Stimulated activated CD8-positive, alpha-beta memory T cell treated with anti-CD3 and anti-CD28 coated beads, Interleukin-4, amount 100 ng/mL, for 48 hours (primary cell): ENCODE measurements at regions not wholly inside any gene's neighbourhood (a gene's known extent, or its start where the extent isn't known, plus 50 kb on each side); places are given as distances from the start of the nearest gene placed in this dataset.

Experiments
- DNase-seq: peaks from one replicate; pipeline ENCODE4 v3.0.0-alpha.2; 2020

- no peak for DNase-seq
Observed at GRCh38 chr13:73997964-73998363, 136.2 kb downstream of the KLF12 start.

GRCh38 chr13:73996569-73996968, 137.6 kb downstream of the KLF12 start:
- no peak for DNase-seq

GRCh38 chr13:73995736-73996135, 138.5 kb downstream of the KLF12 start:
- DNase-seq = no peak

GRCh38 chr13:73993661-73994060, 140.5 kb downstream of the KLF12 start:
- DNase-seq = no peak

- DNase-seq = no peak
Observed at GRCh38 chr13:73991884-73992283, 142.3 kb downstream of the KLF12 start.

GRCh38 chr13:73991384-73991783, 142.8 kb downstream of the KLF12 start:
- no peak for DNase-seq

- DNase-seq = no peak
Observed at GRCh38 chr13:73989244-73989843, 144.9 kb downstream of the KLF12 start.

GRCh38 chr13:73988461-73988860, 145.7 kb downstream of the KLF12 start:
- DNase-seq = no peak

- DNase-seq = no peak
Observed at GRCh38 chr13:73987618-73988017, 146.6 kb downstream of the KLF12 start.

GRCh38 chr13:73985783-73986182, 148.4 kb downstream of the KLF12 start:
- DNase-seq = no peak

- peak; percentile 77 for DNase-seq
Observed at GRCh38 chr13:73984949-73985691, 149.1 kb downstream of the KLF12 start.

GRCh38 chr13:73984201-73984600, 150.0 kb downstream of the KLF12 start:
- DNase-seq = no peak

- DNase-seq = no peak
Observed at GRCh38 chr13:73983109-73983508, 151.1 kb downstream of the KLF12 start.

- no peak for DNase-seq
Observed at GRCh38 chr13:73981595-73981994, 152.6 kb downstream of the KLF12 start.

- no peak for DNase-seq
Observed at GRCh38 chr13:73975767-73976166, 158.4 kb downstream of the KLF12 start.

GRCh38 chr13:73974051-73974450, 160.2 kb downstream of the KLF12 start:
- no peak for DNase-seq

- DNase-seq = no peak
Observed at GRCh38 chr13:73973156-73973555, 161.0 kb downstream of the KLF12 start.

- no peak for DNase-seq
Observed at GRCh38 chr13:73972545-73972944, 161.7 kb downstream of the KLF12 start.

- DNase-seq = no peak
Observed at GRCh38 chr13:73971481-73971880, 162.7 kb downstream of the KLF12 start.

- DNase-seq = no peak
Observed at GRCh38 chr13:73970421-73971055, 163.7 kb downstream of the KLF12 start.

GRCh38 chr13:73967397-73968165, 166.6 kb downstream of the KLF12 start:
- no peak for DNase-seq

- no peak for DNase-seq
Observed at GRCh38 chr13:73966331-73966730, 167.9 kb downstream of the KLF12 start.

- DNase-seq = no peak
Observed at GRCh38 chr13:73962284-73962683, 171.9 kb downstream of the KLF12 start.

- DNase-seq = no peak
Observed at GRCh38 chr13:73961181-73961580, 173.0 kb downstream of the KLF12 start.
